ENCODE measurements at regions not wholly inside any gene's neighbourhood (a gene's known extent, or its start where the extent isn't known, plus 50 kb on each side); places are given as distances from the start of the nearest gene placed in this dataset.

GRCh38 chr21:27586326-27586725 lies 619.4 kb upstream of the ADAMTS5 start:
- TF ChIP-seq CTCF (IDR thresholded peaks at IDR 0.05; ENCODE audit: low read depth, low read length) (no peak), POLR2A (IDR thresholded peaks at IDR 0.05; ENCODE audit: extremely low read depth, insufficient read length) (no peak)

Data from NB4 (cell line).